Stimulated activated CD4-positive, alpha-beta T cell treated with anti-CD3 and anti-CD28 coated beads, TNF-alpha, amount 100 ng/mL, for 4 hours (primary cell): ENCODE measurements at regions not wholly inside any gene's neighbourhood (a gene's known extent, or its start where the extent isn't known, plus 50 kb on each side); places are given as distances from the start of the nearest gene placed in this dataset.

ENCODE experiments used
- DNase-seq, 3 experiments: peaks; one replicate each; pipeline ENCODE4 v3.0.0-alpha.2; 2020; ENCODE audit warnings: low read depth in 3 of 3

DNA sequence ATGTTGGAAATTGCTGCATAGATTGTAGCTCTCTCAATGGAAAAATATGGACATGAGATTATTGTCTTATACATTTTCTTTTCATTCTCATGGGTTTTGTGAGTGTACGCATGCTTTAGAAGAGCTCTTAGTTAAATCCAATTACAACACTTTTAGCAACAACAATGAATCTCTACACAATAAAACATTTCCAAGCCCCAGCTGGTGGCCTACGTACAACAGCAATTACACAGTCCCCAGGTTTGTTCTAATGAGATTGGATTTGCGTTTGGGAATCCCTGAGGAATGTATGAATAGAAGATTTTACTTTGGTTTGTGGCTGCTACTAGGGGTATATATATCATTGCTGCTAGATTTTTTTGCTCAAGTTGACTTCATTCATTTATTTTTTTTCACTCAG is 98.6 kb downstream of the FHDC1 start:
- no peak for DNase-seq

DNA sequence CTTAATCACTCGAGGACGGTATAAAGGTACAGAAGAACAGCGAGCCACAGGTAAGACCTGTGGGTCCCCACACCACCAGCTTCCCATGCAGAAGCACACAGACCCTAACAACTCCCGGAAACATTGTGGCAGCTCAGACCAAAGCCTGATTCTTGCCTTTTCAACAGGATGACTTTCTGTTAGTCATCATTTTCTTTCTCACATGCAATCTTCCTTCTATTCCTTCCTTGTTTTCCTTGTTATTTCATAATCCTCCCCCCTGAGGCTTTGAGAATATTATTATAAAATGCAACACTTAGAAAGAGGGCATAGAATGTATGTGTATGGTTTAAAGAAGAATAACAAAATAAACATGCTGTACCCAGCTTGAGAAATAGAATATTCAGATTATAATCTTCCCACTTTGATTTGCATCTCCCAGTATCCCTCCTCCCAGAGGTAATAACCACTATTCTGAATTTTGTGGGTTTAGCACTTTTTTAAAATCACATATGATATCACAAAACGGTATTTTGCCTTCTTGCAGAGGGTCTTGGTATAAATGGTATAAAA is 100.9 kb downstream of the FHDC1 start:
- no peak for DNase-seq

DNA sequence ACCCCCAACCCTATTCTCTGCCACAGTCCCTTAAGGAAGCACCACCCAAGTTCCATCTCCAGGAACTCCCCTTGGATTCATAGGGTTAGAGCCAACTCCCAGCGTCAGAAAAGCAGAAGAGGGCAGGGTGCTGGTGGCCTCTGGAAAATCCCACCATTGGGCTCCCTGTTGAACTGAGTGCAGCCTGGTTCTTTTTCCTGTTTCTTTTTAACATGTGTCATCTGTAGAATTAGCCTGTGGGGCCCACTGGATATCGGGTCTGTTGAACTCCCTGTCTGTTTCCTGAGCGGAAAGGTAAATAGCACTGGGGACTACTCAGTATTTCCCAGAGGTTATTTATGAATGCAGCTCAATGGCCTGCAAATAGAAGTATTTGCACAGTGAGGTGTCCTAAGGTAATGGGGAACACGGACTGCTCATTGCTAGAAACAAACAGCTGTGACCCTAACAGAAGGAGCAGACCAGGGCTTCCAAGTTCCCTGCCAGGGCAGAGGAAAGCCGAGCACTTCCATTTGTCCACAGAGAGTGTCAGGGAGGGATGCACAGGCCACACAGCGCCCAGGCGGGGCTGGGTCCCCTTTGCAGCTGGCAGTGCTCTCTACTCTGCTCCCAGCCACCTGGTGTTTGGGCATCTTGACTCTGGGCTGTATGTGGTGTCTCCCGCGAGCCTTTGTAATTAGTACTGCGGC is 102.6 kb downstream of the FHDC1 start:
- no peak for DNase-seq

DNA sequence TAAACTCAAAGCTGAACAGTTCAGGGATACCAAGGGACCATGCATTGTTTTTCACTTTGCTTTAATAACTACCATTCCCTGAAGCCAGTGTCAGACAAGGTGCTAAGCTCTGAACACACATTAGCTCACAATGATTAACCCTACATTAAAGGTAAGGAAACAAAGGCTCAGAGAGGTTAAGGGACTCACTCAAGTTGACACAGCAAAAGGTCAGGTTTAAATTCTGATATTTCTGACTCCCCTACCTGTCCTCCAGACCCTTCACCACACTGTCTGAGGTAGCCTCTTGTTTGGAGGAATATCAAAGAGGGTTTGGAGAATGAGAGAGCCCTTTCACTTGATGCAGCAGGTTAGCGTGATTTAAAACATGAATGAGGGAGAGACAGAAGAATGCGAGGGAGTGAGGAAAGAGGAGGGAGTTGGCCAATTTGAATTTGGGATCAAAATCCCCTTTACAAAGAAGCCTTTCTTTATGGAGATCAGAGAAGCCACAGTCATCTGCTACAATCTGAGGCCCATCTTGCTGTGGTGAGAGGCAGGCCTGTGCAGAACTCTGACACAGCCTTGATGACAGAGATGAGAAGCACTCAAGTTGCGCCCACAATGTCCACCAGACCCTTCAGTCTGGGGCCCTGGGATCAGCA is 103.5 kb downstream of the FHDC1 start:
- no peak for DNase-seq

DNA sequence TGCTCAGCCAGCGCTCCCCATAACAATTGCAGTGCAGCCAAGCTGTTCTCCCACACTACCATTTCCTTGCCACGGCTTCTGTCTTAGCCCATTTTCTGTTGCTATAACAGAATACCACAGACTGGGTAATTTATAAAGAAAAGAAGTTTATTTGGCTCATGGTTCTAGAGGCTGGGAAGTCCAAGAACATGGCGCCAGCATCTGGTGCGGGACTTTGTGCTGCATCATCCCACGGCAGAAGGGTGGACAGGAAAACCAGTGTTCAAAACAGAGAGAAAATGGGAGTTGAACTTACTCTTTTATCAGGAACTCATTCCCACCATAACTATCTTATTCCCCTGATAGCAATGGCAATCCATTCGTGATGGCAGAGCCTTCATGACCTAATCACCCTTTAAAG is 104.6 kb downstream of the FHDC1 start:
- no peak for DNase-seq

DNA sequence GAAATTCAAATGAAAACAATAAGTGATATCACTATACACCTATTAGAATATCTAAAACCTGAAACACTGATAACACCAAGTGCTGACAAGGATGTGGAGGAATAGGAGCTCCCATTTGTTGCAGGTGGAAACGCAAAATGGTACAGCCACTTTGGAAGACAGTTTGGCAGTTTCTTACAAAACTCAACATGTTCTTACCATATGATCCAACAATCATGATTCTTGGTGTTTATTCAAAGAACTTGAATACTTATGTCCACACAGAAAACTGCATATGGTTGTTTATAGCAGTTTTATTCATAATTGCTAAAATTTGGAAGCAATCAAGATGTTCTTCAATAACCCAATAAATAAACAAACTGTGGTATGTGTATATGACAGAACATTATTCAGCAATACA is 107.9 kb downstream of the FHDC1 start:
- DNase-seq = no peak

DNA sequence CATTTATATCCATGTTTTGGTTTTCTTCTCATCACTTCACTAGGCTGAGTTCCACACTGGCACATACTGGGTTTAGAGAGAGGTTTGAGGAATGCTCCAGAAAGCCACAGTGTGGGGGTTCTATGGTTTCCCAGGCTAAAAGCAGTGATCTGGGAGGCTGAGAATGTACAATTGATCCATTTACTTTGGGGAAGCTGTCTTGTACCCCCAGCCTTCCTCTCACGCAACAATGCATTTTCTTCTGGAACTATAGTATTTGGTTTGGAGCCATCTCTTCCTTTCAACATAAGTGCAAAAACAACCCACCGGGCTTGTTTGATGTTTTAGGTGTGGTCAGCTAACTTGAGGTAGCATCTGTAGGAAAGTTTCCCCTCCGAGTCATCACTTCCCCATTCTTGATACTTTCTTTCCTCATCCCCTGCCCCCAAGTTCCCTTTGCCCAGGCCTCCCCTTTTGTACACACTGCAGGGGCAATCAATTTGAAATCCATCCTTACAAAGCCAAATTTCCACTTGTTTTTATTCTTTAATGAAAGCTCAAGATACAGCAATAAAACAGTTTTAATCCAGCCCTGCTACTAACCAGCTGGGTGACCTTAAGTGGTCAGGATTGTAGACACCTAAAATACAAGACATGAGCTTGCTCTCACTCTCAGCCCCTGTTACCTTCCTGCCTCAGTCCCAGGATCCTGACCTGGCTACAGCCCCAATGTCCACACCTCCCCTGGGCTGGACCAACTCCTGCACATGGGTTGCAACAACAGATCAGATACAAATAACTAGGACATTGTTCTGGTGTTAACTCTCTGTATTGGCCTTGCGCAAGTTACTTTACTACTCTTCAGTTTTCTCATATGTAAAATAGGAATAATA is 109.2 kb downstream of the FHDC1 start:
- no peak for DNase-seq

DNA sequence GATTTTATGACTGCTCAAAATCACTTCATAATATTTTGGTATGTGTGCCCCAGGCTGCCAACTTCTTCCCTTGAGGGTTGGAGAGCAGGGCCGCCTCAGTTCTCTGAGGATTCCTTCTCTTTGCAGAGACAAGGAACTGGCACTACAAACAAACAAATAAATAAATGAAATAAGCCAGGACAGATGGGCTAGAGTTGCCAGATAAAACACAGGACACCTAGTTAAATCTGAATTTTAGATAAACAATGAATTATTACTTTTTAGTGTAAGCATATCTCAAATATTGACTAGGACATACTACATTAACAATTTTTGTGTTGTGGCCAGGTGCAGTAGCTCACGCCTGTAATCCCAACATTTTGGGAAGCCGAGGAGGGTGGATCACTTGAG is 122.5 kb downstream of the FHDC1 start:
- DNase-seq = no peak

DNA sequence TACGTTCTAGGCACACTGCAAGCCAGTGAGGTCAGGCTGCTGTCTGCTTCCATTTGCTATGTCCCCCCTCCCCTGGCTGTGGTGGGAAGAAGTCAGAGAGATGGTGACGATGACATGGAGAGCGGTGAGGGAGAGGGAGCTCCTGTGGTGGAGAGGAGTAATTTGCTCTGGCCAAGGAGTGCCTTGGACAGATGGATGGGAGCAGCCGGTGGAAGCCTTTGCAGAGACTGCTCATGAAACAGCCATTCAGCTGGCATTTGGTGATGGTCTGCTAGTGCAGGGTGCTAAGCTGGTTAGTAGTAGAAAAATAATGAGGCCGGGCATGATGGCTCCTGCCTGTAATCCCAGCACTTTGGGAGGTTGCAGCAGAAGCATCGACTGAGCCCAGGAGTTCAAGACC is 124.1 kb downstream of the FHDC1 start:
- DNase-seq = no peak

DNA sequence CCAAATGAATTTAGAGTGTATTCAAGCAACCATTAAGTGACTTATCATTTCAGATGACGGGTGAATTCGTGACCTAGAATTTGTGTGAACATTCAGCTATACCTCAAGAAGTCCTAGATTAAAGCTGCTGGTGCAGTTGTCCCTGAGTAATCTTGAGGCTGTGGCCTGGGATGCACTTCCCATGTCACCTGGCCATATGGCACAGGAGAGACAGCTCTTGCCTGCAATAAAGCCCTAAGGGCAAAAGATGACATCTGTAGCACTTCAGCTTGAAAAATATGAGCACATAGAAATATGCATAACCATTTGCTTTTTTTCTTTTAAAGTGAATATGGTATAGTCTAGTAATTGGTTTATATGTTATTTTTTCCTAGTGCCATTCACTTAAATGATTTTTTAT is 125.8 kb downstream of the FHDC1 start:
- no peak for DNase-seq

DNA sequence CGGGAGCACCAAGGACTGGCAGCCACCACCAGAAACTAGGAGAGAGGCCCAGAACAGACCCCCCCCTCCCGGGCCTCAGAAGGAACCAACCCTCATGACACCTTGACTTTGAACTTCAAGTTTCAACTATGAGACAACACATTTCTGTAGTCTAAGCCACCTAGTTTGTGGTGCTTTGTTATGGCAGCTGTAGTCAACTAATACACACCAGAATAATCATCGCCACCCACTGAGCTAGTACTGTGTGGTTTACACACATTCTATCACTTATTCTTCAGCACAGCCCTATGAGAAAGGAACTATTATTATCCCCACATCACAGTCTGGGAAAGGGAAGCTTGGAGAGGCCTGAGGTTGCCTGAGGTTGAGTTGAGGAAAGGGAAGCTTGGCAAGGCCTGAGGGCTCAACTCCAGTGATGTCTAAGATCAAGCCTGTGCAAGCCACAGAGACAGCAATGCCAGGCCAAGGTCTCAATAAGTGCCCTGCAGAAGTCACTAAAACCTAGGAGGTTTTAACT is 126.6 kb downstream of the FHDC1 start:
- DNase-seq = no peak

DNA sequence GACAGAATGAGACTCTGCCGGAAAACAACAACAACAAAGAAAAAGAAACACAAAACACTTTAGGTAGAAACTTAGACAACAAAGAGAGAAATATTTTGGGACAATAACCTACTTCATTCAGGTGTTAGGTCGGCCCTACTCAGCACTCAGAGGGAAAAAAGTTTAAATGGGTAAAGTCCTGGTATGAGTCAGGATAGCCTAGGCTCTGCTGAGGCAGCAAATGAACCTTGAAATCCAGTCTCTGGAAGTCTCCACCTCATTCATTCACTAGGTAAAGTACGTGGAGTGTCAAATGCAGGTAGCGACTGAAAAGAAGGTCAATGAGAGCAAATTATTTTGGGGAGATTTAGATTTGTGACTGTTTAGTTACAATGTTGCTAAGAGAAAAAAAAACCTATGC is 127.4 kb downstream of the FHDC1 start:
- DNase-seq = no peak

DNA sequence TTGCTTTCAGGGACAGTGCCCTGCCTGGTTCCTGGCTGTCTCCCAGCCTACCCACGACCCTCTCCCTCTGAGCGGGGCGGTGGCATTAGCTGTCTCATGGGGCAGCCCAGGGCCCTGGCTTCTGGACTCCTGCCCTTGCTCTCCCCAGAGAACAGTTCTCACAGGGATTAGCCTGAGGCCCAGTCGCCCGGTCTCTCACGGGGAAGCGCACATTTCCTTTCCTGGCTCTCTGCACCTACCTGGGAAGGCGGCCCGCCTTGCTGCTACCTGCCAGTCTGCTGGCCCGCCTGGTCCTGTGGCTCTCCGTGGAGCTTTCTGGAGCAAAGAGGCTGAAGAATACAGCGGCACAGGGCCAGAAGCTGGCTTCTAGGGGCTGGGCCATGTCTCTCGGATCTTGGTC is 128.4 kb downstream of the FHDC1 start:
- DNase-seq = no peak

DNA sequence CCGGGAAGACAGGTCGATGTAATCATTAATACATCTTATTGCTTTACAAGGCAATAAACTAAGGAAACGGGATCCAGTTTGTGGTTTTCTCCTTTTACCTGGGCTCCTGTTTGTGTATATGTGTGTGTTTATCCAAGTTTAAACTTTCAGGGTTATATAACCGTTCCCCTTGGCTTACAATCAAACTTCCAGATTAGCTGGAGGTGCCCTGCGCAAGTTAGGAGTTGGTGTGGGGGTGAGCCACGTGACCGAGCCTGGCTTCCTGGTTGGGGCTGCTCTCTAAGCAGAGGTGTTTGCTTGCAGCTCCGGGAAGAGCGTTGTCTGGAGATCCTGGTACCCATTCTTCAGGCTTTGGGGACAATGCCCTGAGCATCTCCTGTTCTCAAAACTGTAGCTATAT is 129.2 kb downstream of the FHDC1 start:
- DNase-seq = no peak

DNA sequence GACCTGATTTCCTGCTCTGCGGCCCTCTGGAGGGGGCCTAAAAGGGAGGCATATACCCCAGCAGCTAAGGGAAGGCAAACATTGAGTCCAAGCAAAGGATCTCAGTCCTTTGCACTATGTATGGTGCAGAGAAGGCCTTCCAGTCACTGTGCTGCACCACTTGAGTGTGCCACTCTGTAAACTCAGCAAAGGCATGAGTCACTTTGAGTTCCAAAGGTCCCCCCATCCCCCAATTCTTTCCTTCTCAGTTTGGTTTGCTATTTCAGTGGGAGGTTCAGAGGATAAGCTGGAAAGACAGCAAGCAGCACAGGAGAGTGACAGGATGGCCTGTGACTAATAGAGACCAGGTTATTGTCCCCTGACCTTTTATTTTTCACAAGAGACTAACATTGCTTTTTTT is 131.3 kb downstream of the FHDC1 start:
- DNase-seq = no peak

DNA sequence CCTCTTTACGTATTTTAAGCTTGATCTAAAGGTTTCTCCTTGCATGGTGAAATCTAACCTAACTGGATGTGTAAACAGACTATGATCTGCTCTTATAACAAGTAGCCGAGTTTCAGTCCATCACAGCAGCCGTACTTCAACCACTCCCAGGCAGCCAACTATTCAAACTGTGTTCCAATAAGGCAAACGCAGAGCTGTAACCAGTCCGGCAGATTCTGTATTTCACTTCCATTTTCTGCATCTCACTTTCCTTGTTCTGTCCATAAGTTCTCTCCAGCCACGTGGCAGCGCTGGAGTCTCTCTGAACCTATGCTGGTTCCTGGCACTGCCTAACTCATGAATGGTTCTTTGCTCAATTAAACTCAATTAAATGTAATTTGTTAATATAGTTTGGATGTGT is 132.6 kb downstream of the FHDC1 start:
- no peak for DNase-seq

DNA sequence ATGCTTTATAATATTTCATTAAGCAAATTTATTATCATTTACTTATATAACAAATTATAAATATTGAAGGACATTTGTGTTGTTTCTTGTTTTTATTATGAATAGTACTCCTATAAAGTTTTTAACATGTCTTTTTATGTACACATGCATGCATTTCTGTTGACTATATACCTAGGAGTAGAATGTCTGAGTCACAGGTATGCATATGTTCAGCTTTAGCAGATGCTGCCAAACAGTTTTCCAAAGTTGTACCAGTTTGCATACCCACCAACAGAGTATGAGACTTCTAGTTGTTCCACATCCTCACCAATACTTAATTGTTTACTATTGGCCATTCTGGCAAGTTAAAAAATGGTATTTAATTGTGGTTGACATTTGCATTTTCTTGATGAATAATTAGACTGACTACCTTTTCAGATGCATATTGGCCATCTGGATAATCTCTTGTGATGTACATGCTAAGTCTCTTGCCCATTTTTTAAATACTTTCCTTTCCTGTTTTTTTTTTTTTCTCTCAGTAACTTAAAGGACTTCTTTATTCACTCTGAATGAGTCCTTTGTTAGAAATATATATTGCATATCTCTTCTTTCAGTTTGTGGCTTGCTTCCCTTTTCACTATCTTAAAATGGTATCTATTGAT is 132.2 kb upstream of the TRIM2 start:
- DNase-seq = no peak

DNA sequence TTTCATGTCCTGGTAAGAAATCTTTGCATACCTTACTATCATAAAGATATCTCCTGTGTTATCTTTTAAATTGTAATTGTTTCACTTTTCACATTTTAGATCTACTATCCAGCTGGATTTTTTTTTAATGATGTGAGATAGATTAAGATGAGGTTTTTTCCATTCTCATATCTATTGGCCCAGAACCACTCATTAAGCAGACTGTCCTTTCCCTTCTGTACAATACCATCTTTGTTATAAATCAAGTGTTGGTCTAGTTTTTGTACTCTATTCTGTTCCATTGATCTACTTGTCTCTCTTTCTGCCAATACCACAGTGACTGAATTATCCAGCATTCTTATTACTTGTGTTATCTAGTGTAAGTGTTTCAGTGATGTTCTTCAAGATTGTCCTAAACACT is 131.6 kb upstream of the TRIM2 start:
- DNase-seq = no peak

DNA sequence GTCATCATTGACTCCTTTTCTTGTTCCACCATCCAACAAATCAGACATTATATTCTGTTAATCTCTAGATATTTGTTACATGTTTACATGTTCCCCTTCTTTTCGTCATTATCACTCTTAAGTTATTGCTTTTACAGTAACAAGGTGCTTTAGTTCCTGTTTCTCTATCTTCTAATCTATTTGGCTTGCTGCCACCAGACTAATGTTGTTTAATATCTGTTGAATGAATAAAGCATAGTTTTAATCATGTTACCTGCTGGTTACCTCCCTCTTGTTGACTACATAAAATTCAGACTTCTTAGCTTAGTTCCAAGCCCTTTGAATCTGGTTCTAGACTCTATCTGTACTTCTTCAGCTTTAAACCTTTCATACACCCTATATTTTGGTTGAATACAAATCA is 129.8 kb upstream of the TRIM2 start:
- no peak for DNase-seq

DNA sequence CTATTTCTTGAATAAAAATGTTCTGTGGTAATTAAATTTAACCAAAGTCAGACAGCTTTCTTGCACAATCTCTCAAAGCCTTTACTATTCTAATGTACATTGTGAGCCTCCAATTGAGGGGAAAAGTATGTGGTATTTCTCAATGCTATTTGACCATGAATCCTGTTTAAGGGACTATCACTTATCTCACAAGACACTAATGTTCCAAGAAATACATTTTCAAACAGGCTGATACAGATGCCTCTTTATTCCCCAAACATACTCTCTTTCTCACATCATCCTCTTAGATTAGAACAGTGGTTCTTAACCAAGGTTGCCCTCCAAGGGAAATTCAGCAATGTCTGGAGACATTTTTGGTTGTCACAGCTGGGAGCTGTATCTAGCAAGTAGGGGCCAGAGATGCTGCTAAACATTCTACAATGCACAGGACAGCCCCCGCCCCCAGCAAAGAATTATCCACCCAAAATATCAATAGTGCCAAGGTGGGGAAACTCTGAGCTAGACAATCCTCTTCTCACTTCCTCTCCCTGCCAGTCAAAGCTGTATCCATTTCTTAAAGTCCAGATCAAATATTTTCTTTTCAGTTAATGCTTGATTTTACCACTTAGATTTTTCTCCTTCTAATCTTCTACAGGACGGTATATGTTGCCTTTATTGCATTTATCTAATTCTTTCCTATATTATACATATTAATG is 129.2 kb upstream of the TRIM2 start:
- no peak for DNase-seq

DNA sequence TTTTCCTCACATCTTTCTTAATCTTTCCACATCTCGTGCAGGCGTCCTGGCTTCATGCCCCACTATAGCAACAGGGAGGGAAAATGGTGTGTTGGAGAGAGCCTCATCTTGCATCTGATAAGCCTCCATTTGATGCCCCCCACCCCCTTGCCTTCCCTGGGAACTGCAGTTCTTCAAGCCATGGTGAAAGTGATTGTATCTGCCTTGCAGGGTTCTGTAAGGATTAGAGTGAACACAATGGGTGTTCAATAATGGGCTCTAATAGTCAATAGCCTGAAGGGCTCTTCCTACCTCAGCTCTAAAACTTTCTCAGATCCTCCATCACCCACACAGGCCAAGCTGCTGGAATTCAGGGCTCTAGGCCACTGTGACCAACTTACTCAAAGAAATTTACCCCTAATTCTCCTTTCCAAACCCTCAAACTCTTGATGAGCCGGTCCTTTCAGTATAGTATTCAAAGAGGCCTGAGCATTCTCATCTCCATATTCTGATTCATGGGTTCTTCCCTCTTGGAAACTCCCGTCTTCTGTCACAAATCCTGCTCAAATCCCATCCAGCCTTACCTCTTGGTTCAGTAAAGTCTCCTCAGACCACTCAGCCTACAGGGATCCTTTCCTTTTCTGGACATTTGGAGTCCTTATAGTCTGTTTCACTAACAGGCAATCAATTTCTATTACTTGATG is 128.3 kb upstream of the TRIM2 start:
- no peak for DNase-seq
